Right cardiac atrium (tissue), 5 donors: ENCODE measurements at regions not wholly inside any gene's neighbourhood (a gene's known extent, or its start where the extent isn't known, plus 50 kb on each side); places are given as distances from the start of the nearest gene placed in this dataset.
"Not testable (repeated sequence)": the region's sequence is repeated elsewhere in the genome, so short reads cannot be mapped to it uniquely, and the experiment has no call there.

ENCODE experiments used
- ATAC-seq, 2 donors: fragments of 200-7000 bp; cut with Tn5 transposase; one replicate each; pipeline versions ENCODE4 v1.8.0 to v1.9.1; 2020; ENCODE audit warnings: moderate library complexity in 2 of 2, mild to moderate bottlenecking in 1 of 2
- DNase-seq, 3 donors: peaks; one replicate each; pipeline ENCODE4 v3.0.0-alpha.2; 2020
- H3K27ac ChIP-seq: one replicate; pipeline ENCODE4 v1.5.1; 2013; ENCODE audit warnings: mild to moderate bottlenecking, low read length, control low read depth, moderate library complexity
- H3K27me3 ChIP-seq: one replicate; pipeline ENCODE4 v1.6.1; 2013; ENCODE audit not compliant: control insufficient read depth, insufficient read depth
- H3K4me1 ChIP-seq: one replicate; pipeline ENCODE4 v1.6.1; 2013; ENCODE audit warnings: low read length; ENCODE audit not compliant: control insufficient read depth, insufficient read depth
- H3K4me3 ChIP-seq: one replicate; pipeline ENCODE4 v1.5.1; 2013; ENCODE audit warnings: low read length, control low read depth
- H3K9me3 ChIP-seq: one replicate; pipeline ENCODE4 v1.6.1; 2013; ENCODE audit warnings: low read length; ENCODE audit not compliant: control insufficient read depth
- WGBS: extraction: QIAGEN DNeasy Blood & Tissue Kit; methylation state at CpG from one replicate; pipeline ENCODE4 v1.1.7; 2013; 5-methylcytosine and 5-hydroxymethylcytosine counted together
- intact Hi-C, 4 donors: fragments of 100-400 bp; cut with DNase I; formaldehyde crosslinking; loops; one replicate each; pipeline versions ENCODE4 v1.11.0 to v1.14.0; 2022 to 2023
- donor health status: healthy with polysubstance abuse.
- donor health status: DM: no; HTN: yes; CAD: no.
- donor health status: DM: no; HTN: no; CAD: no.
- donor health status: DM: no; HTN: yes; CAD: no; lungs with severe emphysema.
- donor health status: DM: yes; HTN: yes; CAD: no.

- no peaks in the 10 kb centered on the region for H3K9me3 ChIP-seq
- H3K27ac ChIP-seq, result no peak overlapping the region
- ATAC-seq (peak; percentile 91 to 95), DNase-seq (peak; percentile 12 to 58 (median 30))
- intact Hi-C loops, result no loop called here
- 27% methylated on average over 4 of the region's 4 CpGs for WGBS
- no peak overlapping the region for H3K4me3 ChIP-seq
- no peaks in the 10 kb centered on the region for H3K4me1 ChIP-seq
- no peaks in the 10 kb centered on the region for H3K27me3 ChIP-seq
Measured at GRCh38 chr4:149203256-149204001, 612.2 kb downstream of the IQCM start.

- H3K27me3 ChIP-seq, result no peaks in the 10 kb centered on the region
- H3K9me3 ChIP-seq, result no peaks in the 10 kb centered on the region
- H3K4me1 ChIP-seq, result no peaks in the 10 kb centered on the region
- intact Hi-C loops, result no loop called here
- no peak overlapping the region for H3K27ac ChIP-seq
- no peak overlapping the region for H3K4me3 ChIP-seq
- ATAC-seq (no peak), DNase-seq (no peak)
- 81% methylated on average over 1 of the region's 1 CpG for WGBS
Measured at GRCh38 chr4:149202117-149202516, 613.5 kb downstream of the IQCM start.

GRCh38 chr4:149199594-149199993 lies 616.0 kb downstream of the IQCM start:
- Histone ChIP-seq H3K27me3 (no peaks in the 10 kb centered on the region), H3K9me3 (no peaks in the 10 kb centered on the region), H3K4me1 (no peaks in the 10 kb centered on the region), H3K4me3 (no peak overlapping the region), H3K27ac (no peak overlapping the region)
- DNase-seq, result no peak
- WGBS, result 85% methylated on average over 3 of the region's 3 CpGs
- no peak for ATAC-seq
- intact Hi-C loops, result no loop called here

GRCh38 chr4:149194061-149194460 lies 621.6 kb downstream of the IQCM start:
- no peak overlapping the region for H3K4me3 ChIP-seq
- no peak overlapping the region for H3K27ac ChIP-seq
- no peak for ATAC-seq
- 79% methylated on average over 1 of the region's 1 CpG for WGBS
- intact Hi-C loops, result no loop called here
- H3K27me3 ChIP-seq, result no peaks in the 10 kb centered on the region
- DNase-seq, result no peak
- no peaks in the 10 kb centered on the region for H3K9me3 ChIP-seq
- H3K4me1 ChIP-seq, result no peaks in the 10 kb centered on the region

GRCh38 chr4:149187726-149188125 lies 627.9 kb downstream of the IQCM start:
- Histone ChIP-seq H3K4me3 (no peak overlapping the region), H3K27me3 (no peaks in the 10 kb centered on the region), H3K4me1 (no peaks in the 10 kb centered on the region), H3K9me3 (no peaks in the 10 kb centered on the region), H3K27ac (no peak overlapping the region)
- no peak for DNase-seq
- ATAC-seq, result no peak
- intact Hi-C loops, result no loop called here

GRCh38 chr4:149183638-149184037 lies 632.0 kb downstream of the IQCM start:
- intact Hi-C loops, result no loop called here
- no peak overlapping the region for H3K4me3 ChIP-seq
- 93% methylated on average over 1 of the region's 1 CpG for WGBS

GRCh38 chr4:149181459-149181858 lies 634.2 kb downstream of the IQCM start:
- H3K27ac ChIP-seq, intact Hi-C loops, ATAC-seq, H3K27me3 ChIP-seq, DNase-seq, H3K4me1 ChIP-seq, H3K4me3 ChIP-seq, H3K9me3 ChIP-seq: not testable (repeated sequence)
- WGBS, result 81% methylated on average over 2 of the region's 2 CpGs

More at GRCh38 chr4:149183638-149184037, 632.0 kb downstream of the IQCM start:
- Histone ChIP-seq H3K27ac (no peak overlapping the region), H3K4me1 (no peaks in the 10 kb centered on the region), H3K27me3 (no peaks in the 10 kb centered on the region), H3K9me3 (no peaks in the 10 kb centered on the region)
- ATAC-seq (no peak), DNase-seq (no peak)

GRCh38 chr4:149176039-149176438 lies 639.6 kb downstream of the IQCM start:
- intact Hi-C loops, result no loop called here
- Histone ChIP-seq H3K27ac (no peak overlapping the region), H3K9me3 (no peaks in the 10 kb centered on the region), H3K4me1 (no peaks in the 10 kb centered on the region), H3K4me3 (no peak overlapping the region), H3K27me3 (no peaks in the 10 kb centered on the region)
- ATAC-seq (no peak), DNase-seq (peak in 1 of 3 donors; percentile 20)
- 62% methylated on average over 5 of the region's 5 CpGs for WGBS

- no peaks in the 10 kb centered on the region for H3K9me3 ChIP-seq
- intact Hi-C loops, result no loop called here
- H3K4me1 ChIP-seq, result no peaks in the 10 kb centered on the region
- H3K27ac ChIP-seq, result no peak overlapping the region
- 92% methylated on average over 5 of the region's 5 CpGs for WGBS
- ATAC-seq (no peak), DNase-seq (no peak)
- no peaks in the 10 kb centered on the region for H3K27me3 ChIP-seq
- no peak overlapping the region for H3K4me3 ChIP-seq
Measured at GRCh38 chr4:149175549-149175948, 640.1 kb downstream of the IQCM start.

- H3K9me3 ChIP-seq, result no peaks in the 10 kb centered on the region
- intact Hi-C loops, result no loop called here
- H3K27me3 ChIP-seq, result no peaks in the 10 kb centered on the region
- no peak for ATAC-seq
- no peak overlapping the region for H3K27ac ChIP-seq
- 91% methylated on average over 6 of the region's 6 CpGs for WGBS
- no peaks in the 10 kb centered on the region for H3K4me1 ChIP-seq
- no peak overlapping the region for H3K4me3 ChIP-seq
- DNase-seq, result no peak
Measured at GRCh38 chr4:149173241-149174013, 642.2 kb downstream of the IQCM start.

GRCh38 chr4:149168645-149169044 lies 647.0 kb downstream of the IQCM start:
- ATAC-seq, result no peak
- no peak overlapping the region for H3K27ac ChIP-seq
- no peak for DNase-seq
- H3K4me3 ChIP-seq, result no peak overlapping the region
- no peaks in the 10 kb centered on the region for H3K9me3 ChIP-seq
- 87% methylated on average over 2 of the region's 2 CpGs for WGBS
- no peaks in the 10 kb centered on the region for H3K4me1 ChIP-seq
- H3K27me3 ChIP-seq, result no peaks in the 10 kb centered on the region
- intact Hi-C loops, result no loop called here
